Trophoblast cell (in vitro differentiated cells and primary cell): ENCODE measurements at regions not wholly inside any gene's neighbourhood (a gene's known extent, or its start where the extent isn't known, plus 50 kb on each side); places are given as distances from the start of the nearest gene placed in this dataset.
A peak's percentile ranks its signal among the peaks of the same experiment; 100 is the strongest.

ENCODE experiments used
- DNase-seq, 2 donors: peaks; one replicate each; pipeline ENCODE4 v3.0.0-alpha.2; 2016
- H2AFZ ChIP-seq: 2 replicates; pipeline ENCODE4 v1.6.1; 2013; ENCODE audit warnings: low read length, moderate library complexity, mild to moderate bottlenecking; ENCODE audit not compliant: insufficient read depth, poor library complexity
- H2AK5ac ChIP-seq: 2 replicates; pipeline ENCODE4 v1.6.1; 2013; ENCODE audit warnings: mild to moderate bottlenecking, low read length
- H2BK120ac ChIP-seq: 2 replicates; pipeline ENCODE4 v1.6.1; 2013; ENCODE audit warnings: low read length, mild to moderate bottlenecking, moderate library complexity; ENCODE audit not compliant: insufficient read depth, poor library complexity
- H2BK12ac ChIP-seq: 2 replicates; pipeline ENCODE4 v1.6.1; 2013; ENCODE audit warnings: mild to moderate bottlenecking, low read length, moderate library complexity
- H2BK5ac ChIP-seq: 2 replicates; pipeline ENCODE4 v1.6.1; 2013; ENCODE audit warnings: low read length, low read depth, moderate library complexity, mild to moderate bottlenecking; ENCODE audit not compliant: poor library complexity
- H3K14ac ChIP-seq: 2 replicates; pipeline ENCODE4 v1.6.1; 2013; ENCODE audit warnings: mild to moderate bottlenecking, low read length
- H3K18ac ChIP-seq: 2 replicates; pipeline ENCODE4 v1.6.1; 2013; ENCODE audit warnings: mild to moderate bottlenecking, low read length
- H3K23ac ChIP-seq: 2 replicates; pipeline ENCODE4 v1.6.1; 2013; ENCODE audit warnings: low read length
- H3K27ac ChIP-seq: 2 replicates; pipeline ENCODE4 v1.5.1; 2013; ENCODE audit warnings: low read depth, mild to moderate bottlenecking, inconsistent platforms, low read length, moderate library complexity
- H3K27me3 ChIP-seq: 2 replicates; pipeline ENCODE4 v1.6.1; 2013; ENCODE audit warnings: inconsistent platforms, mild to moderate bottlenecking, low read length, moderate library complexity; ENCODE audit not compliant: insufficient read depth
- H3K36me3 ChIP-seq, 2 experiments: 1 replicate in 1 of 2; 2 replicates in 1 of 2; pipeline ENCODE4 v1.6.1; 2013; ENCODE audit warnings: low read length in 2 of 2, mild to moderate bottlenecking in 2 of 2, moderate library complexity in 1 of 2; ENCODE audit not compliant: insufficient read depth in 2 of 2, control insufficient read depth in 1 of 2
- H3K4ac ChIP-seq: 2 replicates; pipeline ENCODE4 v1.6.1; 2013; ENCODE audit warnings: low read depth, mild to moderate bottlenecking, low read length, moderate library complexity
- H3K4me1 ChIP-seq, 2 experiments: 1 replicate in 1 of 2; 2 replicates in 1 of 2; pipeline ENCODE4 v1.6.1; 2013; ENCODE audit warnings: low read length in 2 of 2, mild to moderate bottlenecking in 2 of 2, moderate library complexity in 1 of 2; ENCODE audit not compliant: insufficient read depth in 2 of 2, control insufficient read depth in 1 of 2
- H3K4me2 ChIP-seq: 2 replicates; pipeline ENCODE4 v1.6.1; 2013; ENCODE audit warnings: inconsistent platforms, mild to moderate bottlenecking, low read length, moderate library complexity
- H3K4me3 ChIP-seq: 2 replicates; pipeline ENCODE4 v1.5.1; 2013; ENCODE audit warnings: mild to moderate bottlenecking, low read depth, low read length, inconsistent platforms
- H3K79me1 ChIP-seq: one replicate; pipeline ENCODE4 v1.6.1; 2013; ENCODE audit warnings: low read length
- H3K79me2 ChIP-seq: 2 replicates; pipeline ENCODE4 v1.6.1; 2013; ENCODE audit warnings: low read length, mild to moderate bottlenecking; ENCODE audit not compliant: control insufficient read depth, insufficient read depth, poor library complexity
- H3K9ac ChIP-seq: 2 replicates; pipeline ENCODE4 v1.6.1; 2013; ENCODE audit warnings: mild to moderate bottlenecking, low read length
- H3K9me3 ChIP-seq: 2 replicates; pipeline ENCODE4 v1.6.1; 2013; ENCODE audit warnings: low read depth, mild to moderate bottlenecking, control low read depth, inconsistent platforms, low read length; ENCODE audit not compliant: insufficient read depth
- H4K12ac ChIP-seq: 2 replicates; pipeline ENCODE4 v1.6.1; 2013; ENCODE audit warnings: low read depth, mild to moderate bottlenecking, low read length, moderate library complexity
- H4K8ac ChIP-seq: 2 replicates; pipeline ENCODE4 v1.6.1; 2013; ENCODE audit warnings: low read depth, mild to moderate bottlenecking, low read length, moderate library complexity
- H4K91ac ChIP-seq: one replicate; pipeline ENCODE4 v1.6.1; 2013; ENCODE audit warnings: low read depth, mild to moderate bottlenecking, low read length, moderate library complexity
- WGBS: extraction: QIAGEN DNeasy Blood & Tissue Kit; methylation state at CpG from one replicate; pipeline ENCODE4 v1.1.7; 2013; ENCODE audit warnings: missing lambda C conversion rate; ENCODE audit not compliant: insufficient read length, insufficient coverage; ENCODE audit errors: extremely low coverage; 5-methylcytosine and 5-hydroxymethylcytosine counted together

GRCh38 chr15:53841651-53842050, 82.2 kb upstream of the WDR72 start:
- Histone ChIP-seq H3K9me3 (no peaks in the 10 kb centered on the region), H2AK5ac (no peak overlapping the region), H3K4me1 (peaks cover 0 to under 1% of the 10 kb centered on the region in 2 experiments), H3K79me2 (no peaks in the 10 kb centered on the region), H3K79me1 (peaks cover 4% of the 10 kb centered on the region), H3K27me3 (no peaks in the 10 kb centered on the region), H4K91ac (no peak overlapping the region), H3K36me3 (no peaks in the 10 kb centered on the region), H3K18ac (no peak overlapping the region), H2BK5ac (no peak overlapping the region), H4K12ac (no peak overlapping the region), H4K8ac (no peak overlapping the region), H3K9ac (no peak overlapping the region), H3K23ac (no peak overlapping the region), H3K4ac (no peak overlapping the region), H2BK12ac (no peak overlapping the region), H2BK120ac (no peak overlapping the region), H3K4me3 (no peak overlapping the region), H2AFZ (no peak overlapping the region), H3K27ac (no peak overlapping the region), H3K14ac (no peak overlapping the region), H3K4me2 (no peak overlapping the region)
- no peak for DNase-seq
- no CpG with 5 or more reads among the region's 1 CpG for WGBS

GRCh38 chr15:53840681-53841080, 81.2 kb upstream of the WDR72 start:
- Histone ChIP-seq H3K4me1 (peaks cover 0 to 5% of the 10 kb centered on the region in 2 experiments), H3K18ac (no peak overlapping the region), H3K36me3 (no peaks in the 10 kb centered on the region), H2AFZ (no peak overlapping the region), H3K4ac (no peak overlapping the region), H3K4me3 (no peak overlapping the region), H3K9ac (no peak overlapping the region), H2BK12ac (no peak overlapping the region), H2BK120ac (no peak overlapping the region), H2BK5ac (no peak overlapping the region), H4K91ac (no peak overlapping the region), H3K27ac (no peak overlapping the region), H2AK5ac (no peak overlapping the region), H4K8ac (no peak overlapping the region), H3K14ac (no peak overlapping the region), H3K9me3 (no peaks in the 10 kb centered on the region), H4K12ac (no peak overlapping the region), H3K4me2 (no peak overlapping the region), H3K27me3 (no peaks in the 10 kb centered on the region), H3K79me1 (peaks cover 6% of the 10 kb centered on the region), H3K23ac (no peak overlapping the region), H3K79me2 (no peaks in the 10 kb centered on the region)
- peak; percentile 65 to 73 for DNase-seq
- WGBS: no CpG with 5 or more reads among the region's 2 CpGs

- H4K91ac ChIP-seq: peak overlapping the region; percentile 97
- H2BK120ac ChIP-seq: peak overlapping the region; percentile 47
- peak overlapping the region; percentile 93 for H2BK5ac ChIP-seq
- no CpG with 5 or more reads among the region's 3 CpGs for WGBS
- no peak overlapping the region for H3K4me2 ChIP-seq
- peak overlapping the region; percentile 71 for H2AFZ ChIP-seq
- no peak overlapping the region for H3K4me3 ChIP-seq
- H3K18ac ChIP-seq: no peak overlapping the region
- H3K9me3 ChIP-seq: no peaks in the 10 kb centered on the region
- no peak overlapping the region for H3K23ac ChIP-seq
- no peak for DNase-seq
- H2AK5ac ChIP-seq: peak overlapping the region; percentile 83
- H3K79me2 ChIP-seq: no peaks in the 10 kb centered on the region
- H3K9ac ChIP-seq: no peak overlapping the region
- peak overlapping the region; percentile 23 for H3K27ac ChIP-seq
- H4K8ac ChIP-seq: peak overlapping the region; percentile 32
- peak overlapping the region; percentile 89 for H3K4ac ChIP-seq
- H2BK12ac ChIP-seq: peak overlapping the region; percentile 97
- peaks cover 3 to 14% of the 10 kb centered on the region in 2 experiments for H3K4me1 ChIP-seq
- no peak overlapping the region for H3K14ac ChIP-seq
- no peaks in the 10 kb centered on the region for H3K27me3 ChIP-seq
- H4K12ac ChIP-seq: no peak overlapping the region
- H3K36me3 ChIP-seq: no peaks in the 10 kb centered on the region
- H3K79me1 ChIP-seq: peaks cover 21% of the 10 kb centered on the region
Measured at GRCh38 chr15:53837263-53837662, 77.8 kb upstream of the WDR72 start.

GRCh38 chr15:53836618-53837017, 77.2 kb upstream of the WDR72 start:
- H2BK12ac ChIP-seq: no peak overlapping the region
- no peak overlapping the region for H3K4me3 ChIP-seq
- H2AK5ac ChIP-seq: no peak overlapping the region
- no CpG with 5 or more reads among the region's 4 CpGs for WGBS
- H3K27me3 ChIP-seq: no peaks in the 10 kb centered on the region
- H2AFZ ChIP-seq: no peak overlapping the region
- no peak overlapping the region for H4K8ac ChIP-seq
- H2BK120ac ChIP-seq: no peak overlapping the region
- no peak overlapping the region for H3K9ac ChIP-seq
- peaks cover 3 to 14% of the 10 kb centered on the region in 2 experiments for H3K4me1 ChIP-seq
- no peak overlapping the region for H3K4ac ChIP-seq
- peak overlapping the region; percentile 49 for H3K27ac ChIP-seq
- H3K18ac ChIP-seq: no peak overlapping the region
- H2BK5ac ChIP-seq: no peak overlapping the region
- H3K23ac ChIP-seq: no peak overlapping the region
- no peak overlapping the region for H4K12ac ChIP-seq
- peaks cover 27% of the 10 kb centered on the region for H3K79me1 ChIP-seq
- peak in 1 of 2 donors; percentile 20 for DNase-seq
- H3K4me2 ChIP-seq: no peak overlapping the region
- H3K9me3 ChIP-seq: no peaks in the 10 kb centered on the region
- H3K36me3 ChIP-seq: no peaks in the 10 kb centered on the region
- no peaks in the 10 kb centered on the region for H3K79me2 ChIP-seq
- H3K14ac ChIP-seq: no peak overlapping the region
- H4K91ac ChIP-seq: no peak overlapping the region
